ENCODE measurements at regions not wholly inside any gene's neighbourhood (a gene's known extent, or its start where the extent isn't known, plus 50 kb on each side); places are given as distances from the start of the nearest gene placed in this dataset.

DNA sequence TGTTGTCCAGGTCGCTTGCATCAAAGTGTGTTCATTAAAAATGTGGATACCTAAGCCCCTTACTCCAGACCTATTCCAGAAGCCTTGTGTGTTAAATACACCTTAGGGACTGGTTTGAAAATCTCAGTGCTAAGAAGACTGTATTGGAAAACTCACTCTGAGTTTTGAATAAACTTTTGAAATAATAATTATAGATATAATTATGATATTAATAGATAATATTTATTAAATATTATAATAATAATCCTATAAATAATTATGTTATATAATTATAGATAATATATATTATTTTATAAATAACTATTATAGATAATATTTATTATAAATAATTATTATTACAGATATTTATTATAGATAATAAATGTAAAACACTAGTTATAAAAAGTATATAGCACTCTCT is 165.3 kb downstream of the ARRDC3 start:
- TF ChIP-seq, protein P1, sequence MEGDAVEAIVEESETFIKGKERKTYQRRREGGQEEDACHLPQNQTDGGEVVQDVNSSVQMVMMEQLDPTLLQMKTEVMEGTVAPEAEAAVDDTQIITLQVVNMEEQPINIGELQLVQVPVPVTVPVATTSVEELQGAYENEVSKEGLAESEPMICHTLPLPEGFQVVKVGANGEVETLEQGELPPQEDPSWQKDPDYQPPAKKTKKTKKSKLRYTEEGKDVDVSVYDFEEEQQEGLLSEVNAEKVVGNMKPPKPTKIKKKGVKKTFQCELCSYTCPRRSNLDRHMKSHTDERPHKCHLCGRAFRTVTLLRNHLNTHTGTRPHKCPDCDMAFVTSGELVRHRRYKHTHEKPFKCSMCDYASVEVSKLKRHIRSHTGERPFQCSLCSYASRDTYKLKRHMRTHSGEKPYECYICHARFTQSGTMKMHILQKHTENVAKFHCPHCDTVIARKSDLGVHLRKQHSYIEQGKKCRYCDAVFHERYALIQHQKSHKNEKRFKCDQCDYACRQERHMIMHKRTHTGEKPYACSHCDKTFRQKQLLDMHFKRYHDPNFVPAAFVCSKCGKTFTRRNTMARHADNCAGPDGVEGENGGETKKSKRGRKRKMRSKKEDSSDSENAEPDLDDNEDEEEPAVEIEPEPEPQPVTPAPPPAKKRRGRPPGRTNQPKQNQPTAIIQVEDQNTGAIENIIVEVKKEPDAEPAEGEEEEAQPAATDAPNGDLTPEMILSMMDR (IDR thresholded peaks at IDR 0.05; ENCODE audit: poor library complexity, severe bottlenecking) = no peak
- TF ChIP-seq SMC3 (conservative IDR thresholded peaks at IDR 0.05; ENCODE audit: poor library complexity) (no peak), RAD21 (conservative IDR thresholded peaks at IDR 0.05) (no peak), EZH2 (IDR thresholded peaks at IDR 0.05; ENCODE audit: borderline replicate concordance, insufficient read depth, low read length, poor library complexity, severe bottlenecking) (no peak), EP300 (conservative IDR thresholded peaks at IDR 0.05; ENCODE audit: poor library complexity, severe bottlenecking) (no peak), POLR2AphosphoS5 (IDR thresholded peaks at IDR 0.05) (no peak)
- TF ChIP-seq, protein P2, sequence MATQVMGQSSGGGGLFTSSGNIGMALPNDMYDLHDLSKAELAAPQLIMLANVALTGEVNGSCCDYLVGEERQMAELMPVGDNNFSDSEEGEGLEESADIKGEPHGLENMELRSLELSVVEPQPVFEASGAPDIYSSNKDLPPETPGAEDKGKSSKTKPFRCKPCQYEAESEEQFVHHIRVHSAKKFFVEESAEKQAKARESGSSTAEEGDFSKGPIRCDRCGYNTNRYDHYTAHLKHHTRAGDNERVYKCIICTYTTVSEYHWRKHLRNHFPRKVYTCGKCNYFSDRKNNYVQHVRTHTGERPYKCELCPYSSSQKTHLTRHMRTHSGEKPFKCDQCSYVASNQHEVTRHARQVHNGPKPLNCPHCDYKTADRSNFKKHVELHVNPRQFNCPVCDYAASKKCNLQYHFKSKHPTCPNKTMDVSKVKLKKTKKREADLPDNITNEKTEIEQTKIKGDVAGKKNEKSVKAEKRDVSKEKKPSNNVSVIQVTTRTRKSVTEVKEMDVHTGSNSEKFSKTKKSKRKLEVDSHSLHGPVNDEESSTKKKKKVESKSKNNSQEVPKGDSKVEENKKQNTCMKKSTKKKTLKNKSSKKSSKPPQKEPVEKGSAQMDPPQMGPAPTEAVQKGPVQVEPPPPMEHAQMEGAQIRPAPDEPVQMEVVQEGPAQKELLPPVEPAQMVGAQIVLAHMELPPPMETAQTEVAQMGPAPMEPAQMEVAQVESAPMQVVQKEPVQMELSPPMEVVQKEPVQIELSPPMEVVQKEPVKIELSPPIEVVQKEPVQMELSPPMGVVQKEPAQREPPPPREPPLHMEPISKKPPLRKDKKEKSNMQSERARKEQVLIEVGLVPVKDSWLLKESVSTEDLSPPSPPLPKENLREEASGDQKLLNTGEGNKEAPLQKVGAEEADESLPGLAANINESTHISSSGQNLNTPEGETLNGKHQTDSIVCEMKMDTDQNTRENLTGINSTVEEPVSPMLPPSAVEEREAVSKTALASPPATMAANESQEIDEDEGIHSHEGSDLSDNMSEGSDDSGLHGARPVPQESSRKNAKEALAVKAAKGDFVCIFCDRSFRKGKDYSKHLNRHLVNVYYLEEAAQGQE (IDR thresholded peaks at IDR 0.05; ENCODE audit: borderline replicate concordance) = no peak
